GM18909 (cell line): ENCODE measurements at regions not wholly inside any gene's neighbourhood (a gene's known extent, or its start where the extent isn't known, plus 50 kb on each side); places are given as distances from the start of the nearest gene placed in this dataset.

Source experiments
- ATAC-seq: cut with Tn5 transposase; IDR thresholded peaks from one replicate; pipeline ENCODE4 v1.9.1; 2021; ENCODE audit warnings: mild to moderate bottlenecking; ENCODE audit not compliant: unreplicated experiment, poor library complexity

- ATAC-seq, result no peak
These were observed 237.0 kb downstream of the SYK start for GRCh38 chr9:91038483-91039124.

GRCh38 chr9:91039125-91039834 is 237.7 kb downstream of the SYK start:
- ATAC-seq, result no peak

- ATAC-seq, result no peak
These were observed 238.2 kb downstream of the SYK start for GRCh38 chr9:91039835-91040140.

GRCh38 chr9:91040371-91041215 is 239.0 kb downstream of the SYK start:
- no peak for ATAC-seq

DNA sequence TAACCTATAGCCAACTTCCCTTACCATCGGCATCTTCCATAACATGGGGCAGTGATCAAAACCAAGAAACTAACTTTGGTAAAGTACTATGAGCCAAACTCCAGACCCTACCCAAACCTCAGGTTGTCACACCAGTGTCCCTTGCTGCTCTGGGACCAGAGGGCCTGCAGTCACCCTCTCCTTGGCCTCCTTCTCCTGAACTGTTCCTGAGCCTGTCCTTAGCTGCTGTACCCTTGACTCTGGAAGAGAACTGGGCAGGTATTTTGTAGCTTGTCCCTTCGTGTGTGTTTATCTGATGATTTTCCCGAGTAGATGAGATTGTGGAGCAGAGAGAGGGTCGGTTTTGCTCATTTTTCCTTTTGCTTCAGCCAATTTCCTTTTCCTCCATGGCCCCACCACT is 240.4 kb downstream of the SYK start:
- ATAC-seq, result no peak

DNA sequence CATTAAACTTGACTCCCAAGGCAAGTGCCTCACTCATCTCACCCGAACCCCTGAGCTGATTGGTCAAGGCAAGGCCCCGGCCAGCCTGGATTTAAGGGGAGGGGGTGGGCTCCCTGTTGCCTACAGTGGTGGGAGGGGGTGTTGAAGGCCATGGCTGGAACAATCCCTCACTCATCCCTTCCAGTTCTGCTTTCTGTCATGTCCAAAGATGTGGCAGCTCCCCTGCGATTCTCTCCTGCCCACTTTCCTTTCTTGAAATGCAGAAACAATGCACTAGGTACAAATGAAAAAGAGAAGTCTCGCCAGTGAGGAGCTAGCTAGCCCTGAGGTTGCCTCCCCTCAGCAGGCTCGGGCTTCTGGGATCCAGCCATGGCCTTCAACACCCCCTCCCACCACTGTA is 240.9 kb downstream of the SYK start:
- ATAC-seq, result no peak

DNA sequence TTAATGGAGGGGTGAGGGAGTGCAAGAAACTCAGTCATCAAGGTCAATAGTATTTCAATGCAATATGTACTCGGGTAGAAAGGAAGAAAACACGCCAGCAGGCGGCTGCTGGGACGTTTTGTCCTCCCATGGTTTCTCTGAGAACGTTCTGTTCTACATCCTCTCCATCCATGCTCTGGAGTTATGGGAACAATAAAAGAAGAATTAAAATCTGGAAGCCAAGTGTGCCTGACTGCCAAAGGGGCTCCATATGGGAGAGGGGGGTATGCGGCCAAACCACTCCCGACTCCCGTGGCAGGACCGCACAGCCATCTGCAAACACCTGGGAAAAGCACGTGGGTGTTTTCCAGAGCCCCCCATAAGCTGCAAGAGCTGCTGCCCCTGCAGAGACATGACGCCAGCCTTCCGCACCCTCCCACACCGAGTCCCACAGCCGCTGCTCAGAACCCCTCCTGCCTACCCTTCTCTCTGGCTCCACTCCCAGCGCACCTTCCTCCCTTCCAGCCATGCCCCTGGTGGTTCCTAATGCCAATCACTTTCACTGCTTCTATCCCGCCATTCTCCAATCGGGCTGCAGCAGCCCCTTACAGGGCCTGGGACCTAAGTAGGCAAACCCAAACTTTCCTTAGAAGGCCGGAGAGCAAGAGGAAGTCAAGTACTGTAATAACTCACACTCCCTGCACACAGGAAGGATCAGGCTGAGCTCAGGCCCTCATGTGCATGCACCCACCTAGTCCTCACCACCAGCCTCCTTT is 241.6 kb downstream of the SYK start:
- no peak for ATAC-seq

DNA sequence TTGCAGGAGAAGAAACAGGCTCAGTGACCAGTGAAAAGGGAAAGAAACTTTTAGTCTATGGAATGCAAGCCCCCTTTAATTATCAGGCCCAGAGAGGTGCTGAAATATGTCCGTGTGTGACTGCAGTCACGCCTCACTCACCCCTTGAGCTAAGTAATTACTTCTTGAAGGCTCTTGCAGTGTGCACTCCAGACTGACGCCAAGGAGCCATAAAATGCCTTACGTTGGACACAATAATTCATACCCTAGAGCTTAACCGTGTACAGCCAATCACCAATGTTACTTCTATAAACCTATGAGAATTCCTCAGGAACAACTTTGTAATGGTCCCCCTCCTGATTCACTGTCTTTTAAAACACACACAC is 242.2 kb downstream of the SYK start:
- ATAC-seq, result no peak

DNA sequence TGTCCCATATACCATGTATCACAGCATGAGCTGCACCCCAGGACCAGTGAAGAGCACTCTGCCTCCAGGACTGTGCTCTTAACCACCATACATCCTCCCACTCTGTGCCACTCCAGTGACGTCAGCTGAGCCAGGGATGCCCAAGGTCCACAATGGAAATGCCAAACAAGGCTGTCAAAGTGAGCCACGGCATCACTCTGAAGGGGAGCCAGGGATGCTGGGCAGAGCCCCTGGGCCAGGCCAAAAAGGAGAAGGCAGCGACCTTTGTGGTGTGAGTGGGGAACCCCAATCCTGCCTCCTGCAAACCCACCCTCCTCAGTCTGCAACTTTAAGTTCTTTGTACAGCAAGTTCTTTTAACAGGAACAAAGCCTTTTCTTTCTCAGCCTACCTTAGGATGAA is 242.7 kb downstream of the SYK start:
- no peak for ATAC-seq

- ATAC-seq, result no peak
These were observed 243.4 kb downstream of the SYK start for GRCh38 chr9:91045041-91045440.

- ATAC-seq, result no peak
These were observed 245.9 kb downstream of the SYK start for GRCh38 chr9:91047529-91047928.

DNA sequence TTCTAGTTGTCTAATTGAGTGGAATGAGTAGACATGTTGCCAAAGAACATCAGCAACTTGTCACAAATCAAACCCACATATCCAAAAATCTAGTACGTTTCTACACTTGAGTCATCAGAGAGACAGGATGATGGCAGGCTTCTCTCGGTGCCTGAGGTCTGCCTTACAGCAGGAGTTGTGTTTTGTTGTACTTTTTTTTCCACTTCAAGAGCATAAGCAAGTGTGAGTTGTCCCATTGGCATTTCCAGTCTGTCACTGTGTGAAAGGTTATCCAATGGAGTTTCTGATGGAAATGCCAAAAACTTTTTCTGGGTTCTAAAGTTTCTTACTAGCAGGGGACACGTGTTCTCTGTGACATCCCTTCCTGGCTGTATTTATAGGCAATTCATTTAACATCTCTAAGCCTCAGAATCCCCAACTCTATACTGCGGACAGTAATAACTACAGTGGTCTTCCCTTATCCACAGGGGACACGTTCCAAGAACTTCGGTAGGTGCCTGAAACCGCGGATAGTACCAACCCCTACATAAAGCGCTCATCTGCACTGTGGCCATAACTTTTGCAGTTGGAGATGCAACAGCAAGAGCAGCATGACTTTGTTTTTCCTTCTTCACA is 246.5 kb downstream of the SYK start:
- no peak for ATAC-seq

DNA sequence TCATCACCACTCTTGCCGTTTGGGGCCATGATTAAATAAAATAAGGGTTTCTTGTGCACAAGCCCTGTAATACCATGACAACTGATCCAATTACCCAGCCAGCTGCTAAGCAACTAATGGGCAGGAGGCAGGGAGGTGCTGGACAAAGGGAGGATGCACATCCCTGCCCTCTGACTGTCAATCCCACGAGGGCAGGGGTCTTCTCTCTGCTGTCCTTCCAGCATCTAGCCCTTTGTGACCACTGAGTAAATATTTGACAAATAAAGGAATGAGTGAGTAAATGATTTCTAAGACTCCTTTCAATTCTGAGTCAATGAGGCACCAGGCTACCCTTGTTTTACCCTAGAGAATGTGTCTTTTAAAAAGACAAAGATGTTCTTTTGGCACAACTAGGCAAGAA is 247.1 kb downstream of the SYK start:
- ATAC-seq, result no peak

GRCh38 chr9:91053824-91054223 is 252.2 kb downstream of the SYK start:
- no peak for ATAC-seq

DNA sequence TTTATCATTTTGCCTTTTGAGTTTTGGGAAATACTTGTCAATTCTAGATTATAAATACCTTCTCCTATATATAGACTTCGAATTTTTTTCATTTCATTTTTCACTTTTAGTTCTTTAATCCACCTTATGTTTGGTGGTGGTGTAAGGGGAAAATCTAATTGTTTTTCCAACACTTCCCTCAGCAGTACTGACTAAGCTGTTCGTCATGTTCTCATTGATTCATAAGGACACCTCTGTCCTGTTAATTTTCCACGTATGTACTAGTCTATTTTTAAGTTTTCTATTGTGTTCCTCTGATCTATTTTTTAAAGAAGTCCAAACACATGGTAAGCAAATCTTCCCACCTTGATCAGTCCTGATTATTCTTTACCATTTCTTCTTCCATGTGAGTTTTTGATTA is 254.2 kb downstream of the SYK start:
- ATAC-seq, result no peak

DNA sequence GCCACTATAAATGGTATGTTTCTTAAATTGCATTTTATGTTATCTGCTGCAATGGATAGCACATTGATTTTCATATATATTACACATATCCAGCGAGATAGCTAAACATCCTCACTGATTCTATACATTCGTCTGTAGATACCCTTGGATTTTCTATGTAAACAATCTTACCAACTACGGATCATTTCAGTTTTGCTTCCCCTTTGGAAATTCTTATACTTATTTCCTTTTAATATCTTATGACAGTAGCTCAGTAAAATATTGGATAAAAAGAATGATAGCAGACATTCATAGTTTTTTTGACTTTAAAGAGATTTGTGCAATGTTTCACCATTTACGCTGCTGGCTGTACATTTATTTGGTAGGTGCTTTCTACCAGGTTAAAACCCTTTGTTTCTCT is 254.9 kb downstream of the SYK start:
- no peak for ATAC-seq

DNA sequence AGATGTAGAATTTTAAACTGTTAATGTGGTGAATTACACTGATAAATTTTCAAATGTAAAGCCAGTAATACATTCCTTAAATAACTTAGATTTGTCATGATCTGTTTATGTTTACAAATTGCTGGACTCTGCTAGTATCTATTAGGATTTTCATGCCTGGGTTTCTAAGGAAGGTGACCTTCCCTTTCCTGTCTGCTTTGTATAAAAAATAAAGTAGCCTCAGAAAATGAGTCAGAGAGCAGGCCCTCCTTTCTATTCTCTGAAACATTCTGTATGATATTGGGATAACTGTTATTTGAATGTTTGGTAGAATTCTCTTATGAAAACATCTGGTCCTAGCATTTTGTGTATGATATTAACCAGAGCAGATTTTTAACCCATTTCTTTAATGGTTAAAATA is 255.3 kb downstream of the SYK start:
- ATAC-seq, result no peak

DNA sequence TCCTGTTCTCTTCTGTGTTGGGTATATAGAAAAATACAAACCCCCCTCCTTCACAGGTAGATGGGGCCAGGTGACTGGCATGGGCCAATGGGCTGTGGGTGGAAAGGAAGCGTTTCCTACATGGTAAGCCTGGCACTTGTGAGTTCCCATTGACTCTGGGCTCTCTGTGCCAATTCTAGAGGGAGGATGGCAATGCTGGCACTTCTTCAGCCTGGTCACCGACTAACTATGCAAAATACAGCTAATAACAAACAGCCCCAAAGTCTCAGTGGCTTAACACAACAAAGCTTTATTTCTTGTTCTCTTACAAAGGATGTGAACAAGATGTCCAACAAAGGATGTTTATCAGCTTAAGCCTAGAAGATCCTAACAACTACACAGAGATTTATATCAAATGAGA is 258.1 kb downstream of the SYK start:
- ATAC-seq, result no peak

GRCh38 chr9:91060520-91061343 is 259.1 kb downstream of the SYK start:
- no peak for ATAC-seq

DNA sequence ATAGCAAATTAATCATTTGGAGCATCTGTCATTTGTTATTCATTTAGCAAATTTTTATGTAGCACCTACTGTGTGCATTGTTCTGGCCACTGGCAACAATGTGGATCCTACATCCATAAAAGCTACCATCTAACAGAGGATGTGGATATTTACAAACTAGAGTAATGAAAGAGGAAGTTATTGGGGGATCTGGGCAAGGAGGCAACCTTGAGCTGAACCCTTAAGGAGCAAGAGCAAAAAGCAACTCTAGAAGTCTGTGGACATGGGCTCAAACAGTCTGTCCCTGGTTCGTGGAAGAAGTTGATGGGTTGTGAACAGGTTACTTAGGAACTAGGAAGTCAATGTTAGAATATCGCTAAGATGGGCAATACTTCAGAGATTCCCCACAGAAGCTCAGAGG is 259.9 kb downstream of the SYK start:
- no peak for ATAC-seq
